GM18511 (cell line): ENCODE measurements at regions not wholly inside any gene's neighbourhood (a gene's known extent, or its start where the extent isn't known, plus 50 kb on each side); places are given as distances from the start of the nearest gene placed in this dataset.
A peak's percentile ranks its signal among the peaks of the same experiment; 100 is the strongest.

Experiments used
- ATAC-seq: cut with Tn5 transposase; IDR thresholded peaks from one replicate; pipeline ENCODE4 v1.9.1; 2021; ENCODE audit warnings: mild to moderate bottlenecking, moderate library complexity; ENCODE audit not compliant: unreplicated experiment

DNA sequence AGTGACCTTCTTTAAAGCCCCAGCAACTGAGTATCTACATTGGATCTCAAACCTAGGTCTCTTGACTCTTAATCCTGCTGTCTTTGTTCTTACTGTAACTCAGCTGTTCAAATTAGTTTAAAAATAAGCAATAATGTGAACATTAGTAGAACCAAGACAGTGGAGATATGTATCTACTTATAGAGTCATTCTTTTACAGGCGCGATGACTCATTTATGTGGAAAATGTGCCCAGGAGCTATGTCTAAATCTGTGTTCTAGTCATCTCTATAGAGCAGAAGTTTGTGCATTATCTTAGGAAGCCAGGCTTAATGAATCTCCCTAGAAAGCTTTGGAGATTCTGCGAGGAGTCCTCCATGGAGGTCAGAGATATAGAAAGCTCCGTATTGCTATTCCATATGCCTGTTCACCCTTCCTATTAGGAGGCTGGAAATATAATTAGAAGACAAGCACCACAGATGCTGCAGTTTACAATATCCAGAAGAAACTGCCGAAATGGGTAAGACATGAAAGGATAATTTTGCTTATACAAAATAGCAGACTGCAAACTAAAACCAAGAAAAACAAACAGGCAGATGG lies 211.6 kb downstream of the TRIB2 start:
- ATAC-seq, result no peak

DNA sequence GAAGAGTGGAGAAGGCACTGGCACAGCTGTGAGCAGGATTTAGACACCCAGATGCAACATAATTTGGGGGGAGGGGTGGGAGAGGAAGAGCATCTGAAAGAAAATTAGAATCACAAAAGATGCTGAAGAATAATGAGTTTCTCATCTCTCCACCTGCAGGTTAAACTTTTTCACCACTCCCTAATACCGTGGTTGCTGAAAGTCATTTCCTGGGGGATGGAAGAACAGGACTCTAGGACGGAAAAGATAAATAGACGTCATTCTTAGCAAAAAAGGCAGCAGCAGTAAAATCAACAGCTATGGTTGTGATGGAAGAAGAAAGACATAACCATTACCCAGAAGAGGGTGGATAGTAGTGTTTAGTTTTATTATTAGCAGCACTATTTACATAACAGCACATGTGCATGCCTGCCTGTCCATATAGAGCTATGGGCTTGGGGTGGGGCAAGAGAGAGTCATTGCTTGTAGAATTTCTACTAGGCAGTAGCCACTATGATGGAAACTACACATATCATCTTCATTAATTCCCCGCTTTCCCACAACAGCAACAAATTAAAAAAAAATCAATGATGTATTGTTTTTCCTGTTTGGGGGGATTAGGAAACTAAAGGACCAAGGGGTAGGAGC lies 212.2 kb downstream of the TRIB2 start:
- no peak for ATAC-seq

DNA sequence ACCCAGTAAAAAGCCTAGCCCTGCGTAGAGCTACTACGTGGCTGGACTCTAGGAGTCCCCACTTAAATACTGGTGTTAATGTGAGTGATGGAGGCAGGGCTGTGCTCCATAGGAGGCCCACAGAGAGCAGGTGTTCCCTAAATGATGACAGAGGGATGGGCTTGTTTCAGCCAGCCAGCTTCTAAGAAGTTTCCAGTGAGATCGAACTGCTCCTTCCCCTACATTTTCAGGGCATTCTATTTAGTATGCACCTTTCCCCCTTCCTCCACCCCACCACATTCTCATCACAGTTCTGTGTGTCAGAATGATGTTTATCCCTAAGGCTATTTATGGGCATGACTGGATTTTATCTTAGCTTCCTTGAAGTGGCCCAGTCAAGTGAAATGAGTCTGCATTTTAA lies 213.0 kb downstream of the TRIB2 start:
- no peak for ATAC-seq

DNA sequence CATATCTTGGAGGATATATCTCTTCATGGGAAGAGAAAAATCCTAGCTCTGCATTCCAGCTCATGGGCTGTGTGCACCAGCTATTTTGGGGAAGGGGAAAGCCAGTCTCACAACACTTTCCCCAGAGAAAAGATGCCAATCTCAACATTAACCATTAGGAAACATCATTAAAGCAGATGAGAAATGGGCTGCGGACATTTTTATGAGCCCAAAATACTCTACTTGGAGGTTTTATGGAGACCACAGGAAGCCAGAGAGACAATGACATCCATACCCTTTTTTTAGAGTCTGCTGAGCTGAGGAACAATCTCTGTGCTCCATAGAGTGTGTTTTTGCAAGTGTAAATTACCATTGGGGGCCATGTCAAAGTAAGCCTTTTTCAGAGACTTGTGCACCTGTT lies 213.7 kb downstream of the TRIB2 start:
- no peak for ATAC-seq

DNA sequence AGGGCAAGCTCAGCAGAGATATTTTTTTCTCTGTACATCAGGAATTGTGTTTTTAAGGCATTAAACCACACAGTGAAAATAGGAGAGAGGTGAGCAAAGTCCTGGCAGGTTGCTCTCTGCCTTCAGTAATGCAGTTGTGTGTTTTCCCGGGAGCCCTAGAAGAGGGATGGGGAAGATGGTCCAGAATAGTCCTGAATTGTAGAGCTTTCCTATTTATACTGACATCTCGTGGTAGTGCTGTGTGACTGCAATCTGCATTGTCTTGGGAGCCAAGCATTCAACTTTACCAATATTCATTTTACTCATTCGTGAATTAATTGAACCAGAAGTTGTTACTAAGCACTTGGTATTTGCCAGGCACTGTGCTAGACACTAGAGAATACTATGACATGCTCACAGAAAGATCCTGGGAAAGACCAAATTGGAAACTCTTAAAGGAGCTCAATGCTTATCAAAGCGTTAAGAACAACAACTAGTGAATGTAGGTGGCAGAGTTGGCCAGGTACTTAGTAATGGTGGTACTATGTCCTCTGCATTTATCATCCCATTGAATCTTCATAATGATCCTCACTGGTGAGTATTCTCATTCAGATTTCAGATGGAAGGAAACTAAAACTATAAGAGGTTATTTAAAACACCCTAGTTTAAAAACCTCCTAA lies 214.6 kb downstream of the TRIB2 start:
- ATAC-seq, result peak; percentile 82

DNA sequence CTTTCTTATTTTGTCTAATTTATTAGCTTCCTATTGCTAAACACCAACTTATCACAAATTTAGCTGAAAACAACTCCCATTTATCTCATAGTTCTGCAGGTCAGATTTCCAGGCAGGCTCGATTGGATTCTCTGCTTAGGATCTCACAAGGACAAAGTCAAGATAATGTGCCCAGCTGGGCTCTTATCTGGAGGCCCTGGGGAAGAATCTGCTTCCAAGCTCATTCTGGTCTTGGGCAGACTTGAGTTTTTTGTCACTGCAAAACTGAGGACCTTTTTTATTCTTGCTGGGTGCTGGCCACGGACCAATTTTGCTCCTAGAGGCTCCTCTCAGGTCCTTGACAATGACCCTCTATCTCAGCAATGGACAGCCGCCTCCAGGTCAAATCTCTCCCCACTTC lies 215.5 kb downstream of the TRIB2 start:
- no peak for ATAC-seq

DNA sequence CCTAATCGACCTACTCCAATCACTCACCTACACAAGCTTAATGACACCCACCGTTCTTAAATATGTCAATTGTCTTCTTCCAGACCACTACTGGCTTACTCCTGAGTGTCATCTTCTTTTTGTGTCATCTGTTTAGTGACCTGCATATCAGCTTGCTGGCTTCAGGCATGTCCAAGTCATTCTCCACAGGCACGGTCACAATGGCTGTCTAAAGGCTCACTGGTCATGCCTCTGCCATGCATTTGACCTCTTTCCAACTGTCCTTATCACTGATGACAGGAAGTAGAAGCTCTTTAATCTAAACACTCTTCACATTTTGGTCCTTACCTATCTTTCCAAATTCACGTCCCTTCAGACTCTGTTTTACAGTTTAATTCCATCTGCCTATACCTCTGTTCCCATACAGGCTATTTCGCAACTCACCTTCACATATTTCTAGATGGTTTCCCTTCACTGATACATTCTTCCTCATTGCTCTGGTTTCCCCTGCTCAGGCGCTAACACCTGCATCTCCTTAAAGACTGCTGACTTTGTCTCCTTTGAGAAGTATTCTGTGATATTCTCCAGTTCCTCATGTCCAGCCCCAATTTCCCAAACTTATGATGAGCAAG lies 217.5 kb downstream of the TRIB2 start:
- ATAC-seq, result no peak

DNA sequence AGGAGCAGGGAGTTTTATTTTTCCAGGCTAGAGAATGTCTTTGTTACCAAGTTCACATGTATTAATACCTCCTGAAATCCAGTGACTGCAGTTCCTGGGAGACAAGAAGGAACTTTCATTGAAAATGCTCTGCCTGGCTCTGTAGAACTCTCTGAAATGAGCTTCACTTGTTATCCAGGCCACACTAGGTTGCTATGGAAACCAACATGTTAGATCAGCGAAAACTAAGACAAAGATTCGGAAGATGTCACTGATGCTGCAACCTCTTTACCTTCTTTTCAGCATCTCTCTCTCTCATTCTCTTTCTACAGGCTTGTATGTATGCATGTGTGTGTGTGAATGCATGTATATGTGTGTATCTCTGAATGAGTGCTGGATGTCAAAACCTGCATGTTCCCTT lies 218.5 kb downstream of the TRIB2 start:
- no peak for ATAC-seq

DNA sequence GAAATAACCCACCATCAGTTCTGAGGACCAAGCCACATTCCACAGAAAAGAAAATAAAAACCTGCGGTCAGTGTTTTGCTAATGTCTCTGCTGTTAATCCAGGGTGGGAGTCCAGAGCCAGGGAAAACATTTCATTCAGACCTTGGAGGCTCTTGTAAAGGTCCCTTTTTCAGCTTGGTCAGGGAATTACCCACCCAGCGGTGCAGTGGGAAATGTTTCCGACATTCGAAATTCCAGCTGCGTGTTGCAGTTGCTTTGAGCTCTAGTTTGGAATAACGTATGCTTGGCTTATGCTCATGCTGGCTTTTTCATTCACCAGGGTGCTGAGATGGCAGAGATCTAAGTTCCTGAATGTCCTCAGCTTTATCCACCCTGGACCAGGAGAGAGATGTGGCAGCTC lies 219.1 kb downstream of the TRIB2 start:
- ATAC-seq, result no peak

DNA sequence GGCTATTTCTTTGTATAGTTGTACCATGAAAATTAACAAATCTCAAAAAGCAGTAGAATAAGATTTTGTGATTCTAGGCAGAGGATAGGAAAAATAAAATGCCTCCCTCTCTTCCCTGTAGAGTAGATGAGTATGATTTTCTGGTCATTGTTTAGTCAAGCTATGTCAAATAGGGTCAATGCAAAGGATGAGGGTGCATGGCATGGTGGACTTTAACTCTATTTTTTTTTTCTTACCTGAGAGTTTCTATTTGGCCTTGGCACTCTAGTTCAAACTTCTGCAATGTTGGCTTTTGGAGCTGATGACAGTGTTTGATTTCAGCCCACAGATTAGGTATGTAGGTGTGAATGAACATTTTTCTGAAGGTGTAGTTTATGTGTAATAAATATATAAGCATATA lies 224.5 kb downstream of the TRIB2 start:
- ATAC-seq, result no peak

DNA sequence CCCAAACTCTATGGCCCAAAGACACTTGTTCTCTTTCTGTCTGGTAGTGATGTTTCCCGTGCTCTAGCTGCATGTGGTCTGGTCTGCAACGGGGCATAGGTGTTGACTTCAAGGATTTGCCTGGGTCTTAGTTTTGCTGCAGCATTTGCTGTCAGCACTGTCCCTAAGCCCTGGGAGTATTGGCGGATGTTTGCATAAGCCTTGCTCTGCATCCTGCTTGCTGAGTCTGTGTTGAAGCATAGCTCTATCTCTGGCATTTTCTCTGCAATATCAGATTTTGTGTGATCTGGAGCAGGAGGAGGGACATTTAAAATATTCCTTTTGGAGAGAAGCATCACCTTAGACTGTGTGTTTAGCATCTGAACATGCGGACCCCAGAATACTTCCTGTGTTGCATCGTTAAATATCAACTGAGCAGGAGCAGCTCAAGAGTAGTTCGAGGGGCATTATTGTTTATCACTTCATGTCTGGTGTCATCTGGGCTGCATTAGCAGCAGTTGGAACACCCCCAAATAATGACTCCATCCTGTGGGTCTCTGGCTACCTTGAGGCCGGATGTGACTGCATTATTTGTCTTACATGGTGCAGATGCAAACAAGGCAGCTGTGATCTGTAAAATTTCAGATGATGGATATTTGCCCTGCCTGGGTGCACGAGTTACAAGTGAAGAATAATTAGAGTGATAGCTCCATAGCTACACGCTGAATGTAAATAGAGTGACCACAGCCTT lies 231.7 kb downstream of the TRIB2 start:
- ATAC-seq, result no peak

DNA sequence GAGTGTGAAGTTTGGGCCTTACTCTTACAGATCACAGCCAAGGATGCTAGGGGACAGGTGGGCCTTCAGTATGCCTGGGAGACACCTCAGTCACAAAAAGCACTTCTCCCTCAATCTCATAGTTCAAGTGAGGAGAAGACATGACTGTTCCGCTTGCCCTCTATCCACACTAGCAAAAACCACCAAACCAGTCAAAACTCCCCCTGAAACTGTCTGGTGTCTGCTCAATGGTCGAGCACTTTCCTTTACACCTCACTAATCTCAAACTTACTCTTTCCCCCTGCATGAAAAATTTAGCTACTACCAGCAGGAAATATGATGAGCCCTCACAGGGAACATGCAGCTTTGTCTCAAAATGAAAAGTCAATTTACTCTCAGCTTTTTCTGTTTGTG lies 232.2 kb downstream of the TRIB2 start:
- ATAC-seq, result peak; percentile 79

DNA sequence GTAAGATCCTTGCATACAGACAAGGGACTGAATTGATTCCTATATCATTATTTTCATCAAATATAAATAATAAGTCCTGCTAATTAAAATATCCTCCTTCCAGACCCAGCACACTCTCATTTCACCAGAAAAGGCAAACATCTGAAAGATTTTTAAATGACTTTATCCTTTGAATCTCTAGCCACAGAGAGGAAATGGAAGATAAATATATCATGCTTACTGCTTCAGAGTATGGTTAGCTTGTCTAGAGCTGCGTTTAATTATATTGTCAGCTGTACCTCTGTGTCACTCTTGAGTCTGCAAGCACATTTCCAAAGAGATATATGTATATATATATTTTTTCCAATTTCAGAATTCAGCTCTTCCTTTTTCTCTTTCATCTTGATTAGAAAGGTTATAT lies 232.7 kb downstream of the TRIB2 start:
- ATAC-seq, result no peak

DNA sequence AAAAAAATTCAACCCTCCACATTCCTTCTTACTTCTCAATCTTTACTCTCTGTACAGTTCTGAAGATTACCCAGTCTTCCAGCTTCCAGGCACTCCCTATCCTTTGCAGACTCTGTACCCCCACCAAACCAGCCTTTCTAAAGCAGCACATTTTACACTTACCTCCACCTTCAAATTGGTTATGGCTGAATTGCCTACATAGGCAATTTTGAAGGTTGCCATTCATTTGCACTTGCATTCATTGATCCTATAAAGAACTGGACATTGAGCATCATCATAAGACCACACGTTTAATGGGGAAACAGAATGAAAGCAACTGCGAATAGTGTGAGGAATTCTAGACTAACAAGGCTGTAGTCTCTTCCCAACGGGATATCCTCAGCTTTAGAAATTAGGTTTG lies 233.4 kb downstream of the TRIB2 start:
- ATAC-seq, result no peak

DNA sequence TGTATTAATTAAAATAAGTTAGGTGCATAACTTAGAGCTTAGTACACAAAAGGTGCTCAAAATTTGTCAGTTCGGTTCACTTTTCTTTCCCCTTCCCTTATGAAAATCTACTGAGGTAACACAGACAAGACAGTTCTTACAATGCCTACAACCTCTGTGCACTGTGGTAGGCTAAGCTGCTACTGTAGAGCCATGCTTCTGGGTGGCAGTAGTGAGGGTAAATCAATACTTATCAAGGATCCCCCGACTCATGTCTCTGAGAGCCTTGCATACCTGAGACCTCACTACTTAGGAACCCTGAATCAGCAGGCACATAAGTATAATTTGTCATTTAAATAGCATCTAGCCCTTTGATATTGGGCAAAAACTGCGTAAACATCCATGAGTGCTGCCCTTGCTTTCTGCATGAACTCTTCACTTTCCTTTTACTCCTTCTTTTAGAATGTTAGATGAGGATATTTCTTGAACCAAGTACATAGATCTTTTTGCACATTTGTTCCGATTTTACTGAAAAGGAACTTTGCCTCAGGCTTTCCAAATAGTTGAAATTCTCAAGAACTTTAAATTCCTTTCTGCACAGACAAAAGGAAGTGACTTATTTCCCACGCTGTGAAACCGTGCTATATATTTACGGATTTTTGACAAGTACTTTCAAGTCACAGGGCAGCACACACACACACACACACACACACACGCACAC lies 234.4 kb downstream of the TRIB2 start:
- no peak for ATAC-seq

DNA sequence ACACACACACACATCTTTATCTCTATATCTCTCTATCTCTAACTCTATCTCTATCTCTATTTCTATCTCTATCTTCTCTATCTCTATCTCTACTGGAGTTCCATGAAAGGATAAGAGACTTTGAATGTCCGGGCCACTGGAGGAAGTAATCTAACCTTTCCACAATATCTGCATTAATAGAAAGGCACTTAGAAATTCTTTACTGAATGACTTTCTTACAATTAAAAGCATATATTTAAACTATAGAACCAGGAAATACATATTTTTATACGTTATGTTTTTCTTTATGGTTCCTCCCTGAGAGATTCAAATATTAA lies 234.9 kb downstream of the TRIB2 start:
- ATAC-seq, result no peak

DNA sequence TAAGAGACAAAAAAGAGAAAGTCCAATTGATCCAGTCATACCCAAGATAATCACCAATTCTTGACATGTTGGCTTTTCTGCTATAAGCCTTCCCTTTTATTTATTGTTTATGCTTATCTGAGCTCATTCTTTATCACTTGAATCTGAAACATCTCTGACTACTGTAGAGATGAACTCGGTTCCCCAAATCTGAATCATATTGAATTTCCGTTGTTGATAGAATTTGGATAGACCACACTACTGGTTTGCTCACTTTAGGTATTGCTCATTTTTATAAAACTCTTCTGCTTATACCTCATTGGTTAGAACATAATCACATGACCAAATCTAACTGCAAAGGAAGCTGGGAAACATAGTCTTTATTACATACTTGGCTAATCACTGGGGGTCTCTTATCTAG lies 236.9 kb downstream of the TRIB2 start:
- ATAC-seq, result no peak

DNA sequence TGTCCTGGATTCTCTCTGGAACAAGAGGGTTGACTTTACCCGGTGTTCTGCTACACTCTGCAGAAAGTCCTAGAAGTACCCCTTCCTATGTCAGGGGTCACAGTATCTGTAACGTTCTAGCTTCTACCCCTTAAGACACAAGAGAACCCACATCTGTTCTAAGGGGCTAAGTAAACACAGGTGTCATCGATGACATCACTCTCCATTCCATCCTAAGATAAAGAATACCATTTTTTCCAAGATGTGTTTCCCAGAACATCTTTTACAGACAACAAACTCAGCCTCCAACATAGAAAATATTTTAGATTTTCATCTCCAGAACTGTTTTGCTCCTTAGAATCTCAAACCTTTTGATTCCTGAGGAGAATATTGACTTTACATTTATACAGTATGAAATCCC lies 239.1 kb downstream of the TRIB2 start:
- ATAC-seq, result no peak

DNA sequence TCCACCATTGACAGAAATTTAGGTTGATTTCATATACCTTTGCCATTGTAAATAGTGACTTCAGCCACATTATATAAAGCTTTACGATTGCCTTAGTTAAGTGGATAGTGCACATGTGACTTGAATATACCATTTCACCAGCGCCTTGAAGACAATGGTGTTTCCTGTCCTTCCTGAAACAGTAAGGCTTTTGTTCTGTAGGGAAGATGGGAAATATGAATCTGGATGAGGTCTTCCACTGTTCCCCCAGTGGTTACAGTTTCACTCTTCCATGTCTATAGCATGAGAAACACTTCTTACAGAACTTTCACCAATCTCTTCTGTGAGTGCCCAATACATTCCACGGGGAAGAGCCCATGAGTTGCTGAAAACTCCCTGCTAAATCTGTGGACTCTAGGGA lies 240.5 kb downstream of the TRIB2 start:
- ATAC-seq, result no peak

DNA sequence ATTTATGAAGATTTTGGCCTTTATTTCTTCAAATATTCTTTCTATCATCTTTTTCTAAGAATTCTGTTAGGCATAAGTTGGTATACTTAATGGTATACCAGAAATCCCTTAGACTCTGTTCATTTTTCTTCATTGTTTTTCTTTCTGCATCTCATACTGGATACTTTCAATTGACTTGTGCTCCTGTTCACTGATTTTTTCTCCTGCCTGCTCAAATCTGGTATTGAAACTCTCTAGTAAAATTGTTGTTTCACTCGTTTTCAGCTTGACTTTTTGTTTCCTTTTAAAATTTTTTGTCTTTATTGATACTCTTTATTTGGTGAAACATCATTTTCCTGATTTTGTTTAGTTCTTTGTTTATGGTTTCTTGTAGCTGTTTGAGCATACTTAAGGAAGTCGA lies 243.2 kb downstream of the TRIB2 start:
- ATAC-seq, result no peak

DNA sequence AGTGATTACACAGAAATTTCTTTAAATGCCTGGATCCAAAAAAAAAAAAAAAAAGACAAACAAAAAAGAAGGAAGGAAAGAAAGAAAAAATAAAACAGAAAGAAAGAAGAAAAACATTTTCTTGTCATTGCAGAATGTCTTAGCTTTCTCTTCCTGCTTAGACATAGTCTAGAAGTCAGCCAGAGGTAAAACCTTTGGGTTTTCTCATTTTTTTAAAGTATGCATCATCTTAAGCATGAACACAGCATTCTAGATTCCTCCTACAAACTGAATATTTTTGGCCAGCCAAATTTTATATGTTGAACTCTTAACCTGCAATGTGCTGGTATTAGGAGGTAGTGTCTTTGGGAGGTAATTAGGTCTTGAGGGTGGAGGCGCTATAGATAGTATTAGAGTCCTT lies 243.9 kb downstream of the TRIB2 start:
- no peak for ATAC-seq
